Activated CD4-positive, CD25-positive, alpha-beta regulatory T cell (primary cell): ENCODE measurements at regions not wholly inside any gene's neighbourhood (a gene's known extent, or its start where the extent isn't known, plus 50 kb on each side); places are given as distances from the start of the nearest gene placed in this dataset.
"Not testable (repeated sequence)": the region's sequence is repeated elsewhere in the genome, so short reads cannot be mapped to it uniquely, and the experiment has no call there.

Experiments used
- DNase-seq, 4 experiments: peaks; one replicate each; lab custom pipeline; 2025; lab: John Stamatoyannopoulos, UW

DNA sequence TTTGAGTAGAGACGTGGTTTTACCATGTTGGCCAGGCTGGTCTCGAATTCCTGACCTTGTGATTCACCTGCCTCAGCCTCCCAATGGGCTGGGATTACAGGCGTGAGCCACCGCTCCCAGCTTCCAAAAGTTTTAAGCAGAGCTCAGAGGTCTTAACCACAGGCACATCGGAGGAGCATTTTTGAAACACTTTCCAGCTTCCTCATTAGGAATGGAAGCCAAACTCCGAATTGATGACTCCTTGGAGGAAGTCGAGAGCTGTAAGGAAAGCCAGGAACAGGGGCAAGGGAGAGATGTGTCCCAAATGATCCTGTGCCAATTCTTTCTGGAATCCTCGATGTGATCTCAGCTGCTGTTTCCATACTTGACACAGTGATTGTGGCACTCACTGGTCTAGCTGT, 56.2 kb upstream of the CCZ1B start:
- not testable (repeated sequence) for DNase-seq

DNA sequence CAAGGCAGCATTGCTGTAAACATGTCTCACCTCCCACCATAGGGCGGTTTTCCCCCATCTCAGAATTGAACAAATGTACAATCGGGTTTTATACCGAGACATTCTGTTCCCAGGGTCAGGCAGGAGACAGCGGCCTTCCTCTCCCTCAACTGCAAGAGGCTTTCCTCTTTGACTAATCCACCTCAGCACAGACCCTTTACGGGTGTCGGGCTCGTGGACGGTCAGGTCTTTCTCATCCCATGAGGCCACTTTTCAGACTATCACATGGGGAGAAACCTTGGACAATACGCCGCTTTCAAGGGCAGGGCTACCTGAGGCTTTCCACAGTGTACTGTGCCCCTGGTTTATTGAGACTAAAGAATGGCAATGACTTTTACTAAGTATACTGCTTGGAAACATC, 57.7 kb upstream of the CCZ1B start:
- not testable (repeated sequence) for DNase-seq

DNA sequence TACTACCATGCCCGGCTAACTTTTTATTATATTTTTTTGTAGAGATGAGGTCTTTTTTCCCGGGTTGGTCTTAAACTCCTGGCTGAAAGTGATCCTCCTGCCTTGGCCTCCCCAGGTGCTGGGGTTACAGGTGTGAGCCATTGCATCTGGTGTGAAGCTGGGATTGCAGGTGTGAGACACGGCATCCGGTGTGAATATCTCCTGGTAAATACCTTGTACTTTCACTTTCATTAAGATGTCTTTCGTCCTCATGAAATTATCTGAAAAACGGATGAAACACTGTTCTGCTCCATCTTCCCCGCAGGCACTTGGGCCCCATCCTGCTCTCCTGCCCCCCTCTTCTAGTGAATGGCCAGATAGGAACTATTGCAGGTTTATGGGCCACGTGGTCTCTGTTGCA, 60.1 kb upstream of the CCZ1B start:
- DNase-seq = no peak

DNA sequence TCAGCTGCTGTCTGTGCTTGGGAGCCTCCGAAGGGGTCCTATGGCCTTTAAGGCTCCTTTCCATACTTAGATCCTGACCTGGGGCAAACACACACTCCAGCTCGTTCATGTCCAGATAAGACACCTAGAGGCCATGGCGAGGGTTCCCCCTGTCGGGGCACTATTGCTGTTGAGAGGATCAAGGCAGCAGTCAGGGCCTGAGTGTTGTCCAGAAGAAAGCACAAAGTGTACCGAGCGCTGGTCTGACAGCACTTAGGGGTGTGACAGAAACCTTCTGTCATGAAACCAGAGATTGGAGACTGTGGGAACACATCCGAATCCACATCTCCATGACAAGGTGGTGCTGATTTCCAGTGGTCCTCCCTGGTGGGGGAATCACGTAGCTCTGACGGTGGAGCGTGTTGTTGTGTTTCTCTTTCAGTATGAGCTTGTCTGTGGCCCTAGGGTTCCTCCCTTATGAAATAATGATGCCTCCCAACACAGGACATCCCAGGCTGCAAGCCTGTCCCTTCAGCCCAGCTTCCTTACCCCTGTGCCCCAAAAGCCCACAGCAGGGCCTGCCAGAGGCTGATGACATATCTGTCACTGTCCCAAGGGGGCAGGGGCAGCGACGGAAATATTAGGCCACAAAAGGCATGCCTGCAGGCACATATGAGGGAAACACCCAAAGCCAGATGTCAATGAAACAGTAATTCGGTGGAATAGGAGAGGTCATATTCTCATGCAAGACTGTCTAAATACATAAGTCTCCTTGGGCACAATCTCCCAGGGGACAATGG, 62.4 kb upstream of the CCZ1B start:
- DNase-seq = not testable (repeated sequence)

DNA sequence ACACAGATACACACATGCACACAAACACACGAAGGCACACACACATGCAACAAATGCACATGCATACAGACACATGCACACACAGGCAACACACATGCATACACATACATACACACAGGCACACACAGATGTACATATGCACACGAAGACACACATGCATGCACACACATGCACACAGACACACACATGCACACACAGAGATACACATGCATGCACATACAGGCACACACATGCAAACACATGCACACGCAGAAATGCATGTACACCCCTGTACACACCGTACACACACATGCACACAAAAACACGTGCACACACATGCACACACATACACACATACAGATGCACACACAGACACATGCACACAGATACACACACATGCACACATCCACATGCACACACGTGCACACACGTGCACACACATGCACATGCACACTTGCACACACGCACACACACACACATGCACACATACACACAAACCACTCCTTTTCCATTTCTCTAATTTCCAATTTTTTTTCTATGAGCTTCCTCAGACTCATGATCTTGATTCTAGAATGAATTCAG, 63.3 kb upstream of the CCZ1B start:
- DNase-seq = no peak

DNA sequence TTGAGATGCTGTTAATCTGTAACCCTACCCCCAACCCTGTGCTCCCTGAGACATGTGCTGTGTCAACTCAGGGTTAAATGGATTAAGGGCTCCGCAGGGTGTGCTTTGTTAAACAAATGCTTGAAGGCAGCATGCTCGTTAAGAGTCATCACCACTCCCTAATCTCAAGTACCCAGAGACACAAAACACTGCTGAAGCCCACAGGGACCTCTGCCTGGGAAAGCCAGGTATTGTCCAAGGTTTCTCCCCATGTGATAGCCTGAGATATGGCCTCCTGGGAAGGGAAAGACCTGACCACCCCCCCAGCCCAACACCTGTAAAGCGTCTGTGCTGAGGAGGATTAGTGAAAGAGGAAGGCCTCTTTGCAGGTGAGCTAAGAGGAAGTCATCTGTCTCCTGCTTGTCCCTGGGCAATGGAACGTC, 76.0 kb upstream of the CCZ1B start:
- not testable (repeated sequence) for DNase-seq

DNA sequence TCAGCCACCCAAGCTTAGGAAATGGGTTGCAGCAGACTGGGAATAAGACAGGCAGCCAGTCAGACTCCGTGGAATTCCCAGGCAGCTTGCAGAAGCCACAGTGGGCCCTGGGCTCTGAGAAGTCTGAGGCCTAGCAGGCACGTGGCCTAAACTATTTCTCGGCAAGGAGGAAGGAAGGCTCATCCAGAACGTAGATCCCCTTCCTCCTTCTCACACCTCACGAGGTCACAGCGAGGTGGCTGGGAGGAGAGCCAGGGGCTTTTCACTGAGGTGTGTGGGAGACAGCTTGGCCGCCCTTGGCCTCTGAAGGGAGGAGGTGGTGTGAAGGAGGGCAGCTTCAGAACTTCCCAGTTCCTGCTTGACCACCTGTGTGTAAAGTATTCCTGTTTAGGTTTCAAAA, 77.2 kb upstream of the CCZ1B start:
- not testable (repeated sequence) for DNase-seq

DNA sequence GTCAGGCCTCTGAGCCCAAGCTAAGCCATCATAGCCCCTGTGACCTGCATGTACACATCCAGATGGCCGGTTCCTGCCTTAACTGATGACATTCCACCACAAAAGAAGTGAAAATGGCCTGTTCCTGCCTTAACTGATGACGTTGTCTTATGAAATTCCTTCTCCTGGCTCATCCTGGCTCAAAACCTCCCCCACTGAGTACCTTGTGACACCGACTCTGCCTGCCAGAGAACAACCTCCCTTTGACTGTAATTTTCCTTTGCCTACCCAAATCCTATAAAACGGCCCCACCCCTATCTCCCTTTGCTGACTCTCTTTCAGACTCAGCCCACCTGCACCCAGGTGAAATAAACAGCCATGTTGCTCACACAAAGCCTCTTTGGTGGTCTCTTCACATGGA, 77.7 kb upstream of the CCZ1B start:
- not testable (repeated sequence) for DNase-seq

DNA sequence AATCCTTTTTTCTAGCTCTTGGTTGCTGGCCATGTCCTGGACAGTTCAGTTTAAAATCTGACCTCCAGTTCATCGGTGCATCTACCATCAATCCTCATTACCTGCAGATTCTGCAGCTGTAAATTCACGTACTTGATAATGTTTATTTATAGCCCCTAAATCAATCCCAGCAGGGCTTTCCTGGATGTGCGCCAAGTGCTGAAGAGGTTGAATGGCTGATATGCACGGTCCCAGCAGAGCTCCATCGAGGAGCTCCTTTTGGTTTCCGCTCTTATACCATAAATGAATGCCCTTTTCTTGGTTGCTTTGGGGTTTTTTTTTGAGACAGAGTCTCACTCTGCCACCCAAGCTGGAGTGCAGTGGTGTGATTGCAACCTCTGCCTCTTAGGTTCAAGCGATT, 91.2 kb upstream of the CCZ1B start:
- no peak for DNase-seq

DNA sequence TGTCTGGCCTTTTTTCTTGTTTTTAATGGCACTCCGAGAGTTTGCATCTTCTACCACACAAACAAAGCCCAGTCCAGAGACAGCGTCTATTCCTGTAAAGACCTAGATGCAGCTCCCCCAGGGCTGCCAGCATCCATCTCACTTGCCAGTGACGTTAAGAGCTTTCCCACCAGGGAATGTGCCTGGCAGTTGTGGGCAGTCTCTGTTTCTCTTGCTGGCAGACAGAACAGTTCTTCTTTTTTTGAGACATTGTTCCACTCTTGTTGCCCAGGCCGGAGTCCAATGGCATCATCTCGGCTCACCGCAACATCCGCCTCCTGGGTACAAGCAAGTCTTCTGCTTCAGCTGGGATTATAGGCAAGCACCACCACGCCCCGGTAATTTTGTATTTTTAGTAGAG, 93.1 kb upstream of the CCZ1B start:
- DNase-seq = not testable (repeated sequence)

DNA sequence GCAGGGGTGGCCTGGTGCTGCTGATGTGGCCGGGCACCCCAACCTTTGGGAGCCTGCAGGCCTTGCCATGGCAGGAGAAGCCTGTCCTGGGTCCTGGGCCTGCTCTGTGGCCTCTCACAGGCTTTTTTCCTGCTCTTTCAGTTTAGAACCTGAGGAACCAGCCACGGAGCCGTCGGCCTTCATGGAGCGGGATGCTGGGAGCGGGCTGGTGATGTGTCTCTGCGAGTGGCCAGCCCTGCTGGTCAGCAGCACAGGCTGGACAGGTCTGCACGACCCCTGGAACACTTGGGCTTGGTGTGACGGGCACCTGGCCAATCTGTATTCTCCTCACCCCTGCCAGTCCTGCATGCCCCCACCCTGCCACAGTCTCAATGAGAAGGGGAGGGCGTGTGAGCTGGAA, 98.4 kb upstream of the CCZ1B start:
- DNase-seq = not testable (repeated sequence)

DNA sequence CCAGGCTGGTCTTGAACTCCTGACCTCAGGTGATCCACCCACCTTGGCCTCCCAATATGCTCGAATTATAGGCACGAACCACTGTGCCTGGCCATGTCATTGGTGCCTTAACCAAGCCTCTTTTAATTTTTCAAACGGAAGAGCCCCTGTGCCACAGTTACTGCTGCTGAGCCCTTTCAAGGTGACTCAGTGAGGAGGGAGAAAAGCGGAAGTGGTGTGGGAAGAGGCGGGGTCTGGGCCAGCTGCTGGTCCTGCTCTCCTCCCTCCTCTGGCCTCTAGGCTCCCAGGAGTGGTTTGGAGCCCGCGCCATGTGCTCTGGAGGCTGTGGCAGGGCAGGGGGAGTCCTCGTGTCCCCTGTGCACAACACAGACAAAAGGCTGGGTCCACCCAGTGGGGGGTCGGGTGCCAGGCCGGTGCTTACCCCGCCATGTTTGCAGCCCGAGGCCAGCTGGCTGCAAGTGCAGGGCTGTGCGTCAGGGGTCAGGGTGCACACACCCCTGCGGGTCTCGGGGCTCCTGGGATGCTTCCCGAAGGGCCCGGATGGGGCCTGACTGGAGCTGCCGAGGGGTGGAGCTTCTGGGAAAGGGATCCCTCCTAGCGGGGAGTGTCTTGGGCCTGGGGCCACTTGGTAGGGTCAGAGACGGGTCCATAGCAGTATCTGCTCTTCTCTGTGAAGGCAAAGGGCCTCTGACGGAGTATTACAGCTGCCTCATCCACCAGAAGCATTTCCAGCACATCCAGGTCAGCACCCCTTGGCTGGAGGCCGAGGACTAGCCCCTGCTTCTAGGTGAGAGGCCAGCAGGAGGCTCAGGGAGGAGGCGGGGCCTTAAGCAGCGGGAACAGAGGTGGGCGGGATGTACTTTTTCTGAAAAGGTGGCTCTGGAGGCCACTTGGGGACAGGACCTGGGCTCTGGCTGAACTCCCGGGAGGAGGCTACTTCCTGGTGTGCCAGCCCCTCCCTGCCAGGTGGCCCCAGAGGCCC, 100.4 kb upstream of the CCZ1B start:
- DNase-seq = not testable (repeated sequence)

DNA sequence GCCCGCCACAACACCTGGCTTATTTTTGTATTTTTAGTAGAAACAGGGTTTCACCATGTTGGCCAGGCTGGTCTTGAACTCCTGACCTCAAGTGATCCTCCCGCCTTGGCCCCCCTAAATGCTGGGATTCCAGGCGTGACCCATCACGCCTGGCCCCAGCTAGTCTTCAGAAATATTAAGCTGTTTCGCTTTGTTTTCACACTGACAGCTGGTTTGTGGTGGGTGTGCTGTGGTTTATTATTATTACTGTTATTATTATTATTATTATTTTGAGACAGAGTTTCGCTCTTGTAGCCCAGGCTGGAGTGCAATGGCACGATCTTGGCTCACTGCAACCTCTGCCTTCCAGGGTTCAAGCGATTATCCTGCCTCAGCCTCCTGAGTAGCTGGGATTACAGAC, 101.6 kb upstream of the CCZ1B start:
- not testable (repeated sequence) for DNase-seq

DNA sequence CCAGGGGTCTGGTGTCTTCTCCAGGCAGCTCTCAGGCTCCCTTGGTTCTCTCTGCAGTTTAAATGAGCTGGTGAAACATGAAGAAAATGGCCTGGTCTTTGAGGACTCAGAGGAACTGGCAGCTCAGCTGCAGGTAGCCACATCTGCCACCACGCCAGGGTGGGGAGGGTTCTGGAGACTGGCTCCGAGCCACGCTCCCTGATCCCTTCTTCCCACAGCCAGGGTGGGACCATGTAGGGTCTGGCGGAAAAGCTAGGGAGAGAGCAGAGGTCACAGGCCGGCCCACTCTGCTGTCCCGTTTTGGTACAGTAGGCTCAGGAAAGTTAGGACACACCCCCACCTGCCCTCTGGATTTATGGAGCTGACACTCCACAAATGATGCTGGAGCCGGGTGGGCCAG, 103.5 kb upstream of the CCZ1B start:
- not testable (repeated sequence) for DNase-seq

DNA sequence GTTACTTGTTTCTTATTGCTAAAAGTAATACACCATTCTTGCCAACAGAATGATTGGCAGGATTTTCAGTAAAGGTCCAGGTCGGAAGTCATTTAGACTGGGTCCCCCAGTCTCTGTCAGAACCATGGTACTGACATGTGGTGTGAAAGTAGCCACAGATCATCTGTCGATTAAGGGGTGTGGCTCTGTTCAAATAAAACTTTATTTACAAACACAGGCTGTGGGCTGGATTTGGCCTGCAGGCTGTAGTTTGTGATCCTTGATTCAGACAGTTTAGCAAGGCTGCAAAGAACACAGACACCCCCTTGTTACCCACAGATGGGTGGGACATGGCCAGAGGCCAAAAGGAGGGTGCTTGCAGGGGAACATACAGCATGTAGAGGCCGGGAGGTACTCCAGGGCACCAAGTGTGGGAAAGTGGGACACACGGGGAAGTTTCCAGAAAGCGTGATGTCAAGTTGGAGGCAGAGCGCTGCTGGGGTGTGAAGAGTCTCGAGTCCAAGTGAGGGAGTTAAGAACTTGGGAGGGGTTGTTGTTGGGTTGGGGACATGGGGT, 104.1 kb upstream of the CCZ1B start:
- DNase-seq = not testable (repeated sequence)

DNA sequence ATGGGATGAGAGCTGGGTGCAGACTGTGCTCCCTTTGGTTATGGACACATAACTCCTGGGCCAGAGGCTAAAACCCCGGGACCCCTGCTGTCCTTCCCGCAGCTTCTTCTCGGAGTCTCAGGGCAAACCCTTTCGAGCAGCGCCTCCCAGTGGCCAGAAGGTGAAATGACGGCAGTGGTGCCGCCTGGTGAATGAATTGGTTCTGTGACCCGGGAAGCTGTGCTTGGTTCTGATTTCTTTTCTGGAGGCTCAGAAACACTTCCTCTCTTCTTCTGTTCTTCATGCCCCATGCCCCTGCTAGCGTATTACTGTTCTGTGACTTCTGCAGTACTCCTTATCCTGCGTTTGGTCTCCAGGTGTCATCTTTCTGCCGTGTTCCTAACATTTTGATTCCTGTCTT, 104.7 kb upstream of the CCZ1B start:
- not testable (repeated sequence) for DNase-seq

DNA sequence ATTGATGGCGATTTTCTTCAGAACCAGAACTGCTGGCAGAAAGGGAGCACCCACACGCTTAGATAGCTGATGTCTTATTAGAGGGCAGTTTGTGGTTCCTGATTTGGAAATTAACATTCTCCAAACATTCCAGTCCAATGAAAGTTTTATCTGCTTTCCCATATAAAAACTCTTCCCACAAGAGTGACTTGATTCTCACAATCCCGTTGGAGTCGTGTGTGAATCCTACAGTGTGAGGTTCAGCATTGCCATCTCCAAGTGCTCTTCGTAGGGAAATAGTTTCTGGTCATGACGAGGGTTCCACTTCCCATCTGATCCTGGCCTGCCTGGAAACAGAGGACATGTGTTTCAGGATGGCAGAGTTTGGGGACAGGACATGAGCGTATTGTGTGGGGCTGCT, 105.4 kb upstream of the CCZ1B start:
- DNase-seq = not testable (repeated sequence)

DNA sequence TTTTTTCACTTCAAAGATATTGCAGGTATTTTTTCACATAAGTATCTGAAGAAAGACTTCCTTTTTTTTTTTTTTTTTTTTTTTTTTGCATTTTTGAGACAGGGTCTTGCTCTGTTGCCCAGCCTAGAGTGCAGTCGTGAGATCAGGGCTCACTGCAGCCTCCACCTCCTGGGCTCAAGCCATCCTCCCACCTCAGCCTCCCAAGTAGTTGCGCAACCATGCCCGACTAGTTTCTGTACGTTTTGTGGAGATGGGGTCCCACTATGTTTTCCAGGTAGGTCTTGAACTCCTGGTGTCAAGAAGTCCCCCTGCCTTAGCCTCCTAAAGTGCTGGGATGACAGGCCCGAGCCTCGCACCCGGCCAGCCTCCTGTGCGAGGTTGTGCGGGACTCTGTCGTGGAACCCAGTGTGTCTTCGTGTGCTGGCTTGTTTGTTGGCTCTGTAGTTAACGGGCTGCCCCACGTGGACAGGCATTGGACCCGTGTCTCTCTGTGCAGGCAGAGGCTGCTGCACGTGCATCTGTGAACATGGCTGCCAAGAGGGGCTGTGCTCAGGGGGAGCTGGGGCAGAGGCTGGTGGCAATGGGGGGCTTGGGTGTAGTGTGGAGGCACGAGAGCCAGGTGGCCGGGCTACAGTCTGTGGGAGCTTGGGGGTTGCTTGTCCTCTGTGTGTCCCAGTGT, 108.0 kb upstream of the CCZ1B start:
- not testable (repeated sequence) for DNase-seq

DNA sequence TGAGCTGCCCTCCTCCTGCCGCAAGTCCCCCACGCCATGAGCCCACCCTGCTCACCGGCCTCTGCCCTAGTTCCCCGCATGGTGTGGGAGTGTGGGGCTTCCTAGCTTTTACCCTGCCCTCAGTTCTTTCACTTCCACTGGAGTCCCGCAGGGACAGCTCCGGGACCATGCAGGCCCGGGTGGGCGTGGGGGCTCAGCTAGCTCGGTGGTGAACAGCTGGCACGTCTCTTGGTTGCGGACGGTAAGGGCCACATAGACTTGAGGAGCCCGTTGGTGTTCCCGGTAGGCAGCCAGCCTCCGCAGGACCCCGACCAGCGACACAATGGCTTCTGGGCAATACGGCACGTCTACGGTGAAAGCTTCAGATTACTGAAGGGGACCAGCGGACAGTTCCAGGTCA, 108.9 kb upstream of the CCZ1B start:
- no peak for DNase-seq

DNA sequence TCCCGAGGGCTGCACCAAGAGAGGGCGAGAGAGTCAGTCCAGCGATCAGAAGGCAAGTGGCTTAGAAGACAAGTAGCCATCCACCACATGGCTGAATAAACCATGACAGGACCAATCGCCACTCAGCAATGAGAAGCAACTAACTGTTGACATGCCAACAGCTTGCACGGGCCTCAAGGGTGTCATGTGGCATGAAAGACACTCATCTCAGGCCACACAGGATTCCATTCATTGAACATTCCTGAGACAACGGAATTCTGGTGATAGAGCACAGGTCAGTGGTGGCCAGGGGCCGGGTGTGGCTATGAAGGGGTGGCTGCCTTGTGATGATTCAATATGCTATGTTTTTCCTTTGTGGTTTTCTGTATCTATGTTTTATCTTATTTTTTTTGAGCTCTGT, 110.6 kb upstream of the CCZ1B start:
- not testable (repeated sequence) for DNase-seq

DNA sequence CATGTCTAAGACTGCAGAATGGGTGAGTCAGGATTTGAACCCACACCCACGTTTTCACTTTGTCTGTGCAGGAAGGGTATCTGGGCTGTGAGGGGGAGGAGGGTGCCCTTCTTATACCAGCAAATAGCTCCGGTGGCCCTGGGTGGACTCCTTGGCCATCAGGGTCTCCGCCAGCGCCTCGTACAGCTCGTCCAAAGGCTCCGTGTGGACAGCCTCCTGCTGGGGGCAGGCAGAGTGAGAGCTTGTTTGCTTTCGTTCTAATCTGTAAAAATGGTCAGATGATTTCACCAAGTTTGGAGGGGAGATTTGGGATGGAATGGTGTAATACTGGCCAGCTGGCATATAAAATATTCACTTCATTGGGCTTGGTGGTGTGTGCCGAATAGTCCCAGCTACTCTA, 111.7 kb upstream of the CCZ1B start:
- DNase-seq = not testable (repeated sequence)

DNA sequence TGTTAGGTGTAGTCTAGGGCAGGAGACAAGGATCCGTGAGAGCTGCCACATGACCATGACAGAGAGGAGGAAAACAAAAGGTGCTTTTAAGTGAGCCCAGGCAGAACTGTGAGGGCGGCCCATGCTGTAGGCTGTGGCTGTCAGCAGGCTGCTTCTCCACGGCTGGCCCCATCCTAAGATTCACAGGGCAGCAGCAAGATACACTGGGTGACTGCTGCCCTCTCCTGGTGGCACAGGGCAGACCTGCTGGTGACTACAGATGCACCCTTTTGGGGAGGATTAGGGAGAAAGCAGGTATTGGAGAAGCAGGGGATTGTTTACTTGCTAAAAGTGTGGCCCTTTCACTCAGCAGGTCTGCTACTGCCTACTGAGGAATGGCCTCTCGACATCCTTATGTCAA, 112.2 kb upstream of the CCZ1B start:
- DNase-seq = not testable (repeated sequence)
